K562 (cell line): ENCODE measurements at regions not wholly inside any gene's neighbourhood (a gene's known extent, or its start where the extent isn't known, plus 50 kb on each side); places are given as distances from the start of the nearest gene placed in this dataset.

Source experiments
- ARID2 ChIP-seq: fragments of 450-650 bp; IDR thresholded peaks from 2 replicates; pipeline ENCODE4 v1.6.1; 2017; ENCODE audit warnings: antibody characterized with exemption, mild to moderate bottlenecking
- NFIX ChIP-seq: fragments of 250-450 bp; sonication (Bioruptor Pico); IDR thresholded peaks from 2 replicates; pipeline ENCODE4 v1.4.0; 2020; ENCODE audit warnings: low read depth, mild to moderate bottlenecking, moderate library complexity
- PHF20 ChIP-seq: fragments of 450-650 bp; IDR thresholded peaks from 2 replicates; pipeline ENCODE4 v1.6.1; 2018; ENCODE audit not compliant: partially characterized antibody
- SMAD4 ChIP-seq: fragments of 250-450 bp; sonication (Bioruptor Pico); conservative IDR thresholded peaks from 2 replicates; pipeline ENCODE4 v1.8.0; 2021; ENCODE audit warnings: inconsistent platforms, mild to moderate bottlenecking, moderate library complexity
- USF1 ChIP-seq: sonication (generic); formaldehyde crosslinking; IDR thresholded peaks from 2 replicates; pipeline ENCODE4 v1.9.0; 2022; ENCODE audit warnings: mild to moderate bottlenecking, missing genetic modification reagents
- ZNF766 ChIP-seq: fragments of 200-800 bp; sonication (Bioruptor generic); conservative IDR thresholded peaks from 2 replicates; pipeline ENCODE4 v1.6.1; 2016; ENCODE audit warnings: missing genetic modification characterization, missing compliant biosample characterization
- TF ChIP-seq, protein P1 (sequence below): fragments of 200-600 bp; sonication (generic); IDR thresholded peaks from one replicate; pipeline ENCODE4 v1.6.1; 2012; ENCODE audit warnings: mild to moderate bottlenecking, low read depth, low read length, inconsistent platforms

DNA sequence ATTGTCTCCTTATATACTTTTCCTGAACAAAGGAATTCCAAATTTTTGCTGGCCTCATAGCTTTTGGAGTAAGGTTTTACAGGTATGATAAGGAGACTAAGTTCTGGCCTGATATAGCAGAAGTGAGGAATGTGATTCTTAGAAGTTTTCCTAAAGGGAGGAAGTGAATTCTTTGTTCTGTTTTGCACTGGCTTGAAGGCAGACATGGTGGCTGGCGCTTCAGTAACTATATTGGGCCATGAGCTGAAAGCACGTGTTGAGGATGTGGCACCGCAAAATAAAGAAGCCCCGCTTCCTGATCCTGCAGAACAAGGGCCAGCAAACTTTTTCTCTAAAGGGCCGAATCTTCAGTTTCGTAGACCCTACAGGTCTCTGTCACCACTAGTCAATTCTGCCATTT is 224.2 kb downstream of the SNX18 start (continued):
- TF ChIP-seq NFIX (CRISPR knock-in tag) (no peak), USF1 (CRISPR knock-in tag) (no peak), ZNF766 (CRISPR knock-in tag) (no peak), ARID2 (no peak), PHF20 (no peak), SMAD4 (CRISPR knock-in tag) (no peak)
- TF ChIP-seq, protein P1, sequence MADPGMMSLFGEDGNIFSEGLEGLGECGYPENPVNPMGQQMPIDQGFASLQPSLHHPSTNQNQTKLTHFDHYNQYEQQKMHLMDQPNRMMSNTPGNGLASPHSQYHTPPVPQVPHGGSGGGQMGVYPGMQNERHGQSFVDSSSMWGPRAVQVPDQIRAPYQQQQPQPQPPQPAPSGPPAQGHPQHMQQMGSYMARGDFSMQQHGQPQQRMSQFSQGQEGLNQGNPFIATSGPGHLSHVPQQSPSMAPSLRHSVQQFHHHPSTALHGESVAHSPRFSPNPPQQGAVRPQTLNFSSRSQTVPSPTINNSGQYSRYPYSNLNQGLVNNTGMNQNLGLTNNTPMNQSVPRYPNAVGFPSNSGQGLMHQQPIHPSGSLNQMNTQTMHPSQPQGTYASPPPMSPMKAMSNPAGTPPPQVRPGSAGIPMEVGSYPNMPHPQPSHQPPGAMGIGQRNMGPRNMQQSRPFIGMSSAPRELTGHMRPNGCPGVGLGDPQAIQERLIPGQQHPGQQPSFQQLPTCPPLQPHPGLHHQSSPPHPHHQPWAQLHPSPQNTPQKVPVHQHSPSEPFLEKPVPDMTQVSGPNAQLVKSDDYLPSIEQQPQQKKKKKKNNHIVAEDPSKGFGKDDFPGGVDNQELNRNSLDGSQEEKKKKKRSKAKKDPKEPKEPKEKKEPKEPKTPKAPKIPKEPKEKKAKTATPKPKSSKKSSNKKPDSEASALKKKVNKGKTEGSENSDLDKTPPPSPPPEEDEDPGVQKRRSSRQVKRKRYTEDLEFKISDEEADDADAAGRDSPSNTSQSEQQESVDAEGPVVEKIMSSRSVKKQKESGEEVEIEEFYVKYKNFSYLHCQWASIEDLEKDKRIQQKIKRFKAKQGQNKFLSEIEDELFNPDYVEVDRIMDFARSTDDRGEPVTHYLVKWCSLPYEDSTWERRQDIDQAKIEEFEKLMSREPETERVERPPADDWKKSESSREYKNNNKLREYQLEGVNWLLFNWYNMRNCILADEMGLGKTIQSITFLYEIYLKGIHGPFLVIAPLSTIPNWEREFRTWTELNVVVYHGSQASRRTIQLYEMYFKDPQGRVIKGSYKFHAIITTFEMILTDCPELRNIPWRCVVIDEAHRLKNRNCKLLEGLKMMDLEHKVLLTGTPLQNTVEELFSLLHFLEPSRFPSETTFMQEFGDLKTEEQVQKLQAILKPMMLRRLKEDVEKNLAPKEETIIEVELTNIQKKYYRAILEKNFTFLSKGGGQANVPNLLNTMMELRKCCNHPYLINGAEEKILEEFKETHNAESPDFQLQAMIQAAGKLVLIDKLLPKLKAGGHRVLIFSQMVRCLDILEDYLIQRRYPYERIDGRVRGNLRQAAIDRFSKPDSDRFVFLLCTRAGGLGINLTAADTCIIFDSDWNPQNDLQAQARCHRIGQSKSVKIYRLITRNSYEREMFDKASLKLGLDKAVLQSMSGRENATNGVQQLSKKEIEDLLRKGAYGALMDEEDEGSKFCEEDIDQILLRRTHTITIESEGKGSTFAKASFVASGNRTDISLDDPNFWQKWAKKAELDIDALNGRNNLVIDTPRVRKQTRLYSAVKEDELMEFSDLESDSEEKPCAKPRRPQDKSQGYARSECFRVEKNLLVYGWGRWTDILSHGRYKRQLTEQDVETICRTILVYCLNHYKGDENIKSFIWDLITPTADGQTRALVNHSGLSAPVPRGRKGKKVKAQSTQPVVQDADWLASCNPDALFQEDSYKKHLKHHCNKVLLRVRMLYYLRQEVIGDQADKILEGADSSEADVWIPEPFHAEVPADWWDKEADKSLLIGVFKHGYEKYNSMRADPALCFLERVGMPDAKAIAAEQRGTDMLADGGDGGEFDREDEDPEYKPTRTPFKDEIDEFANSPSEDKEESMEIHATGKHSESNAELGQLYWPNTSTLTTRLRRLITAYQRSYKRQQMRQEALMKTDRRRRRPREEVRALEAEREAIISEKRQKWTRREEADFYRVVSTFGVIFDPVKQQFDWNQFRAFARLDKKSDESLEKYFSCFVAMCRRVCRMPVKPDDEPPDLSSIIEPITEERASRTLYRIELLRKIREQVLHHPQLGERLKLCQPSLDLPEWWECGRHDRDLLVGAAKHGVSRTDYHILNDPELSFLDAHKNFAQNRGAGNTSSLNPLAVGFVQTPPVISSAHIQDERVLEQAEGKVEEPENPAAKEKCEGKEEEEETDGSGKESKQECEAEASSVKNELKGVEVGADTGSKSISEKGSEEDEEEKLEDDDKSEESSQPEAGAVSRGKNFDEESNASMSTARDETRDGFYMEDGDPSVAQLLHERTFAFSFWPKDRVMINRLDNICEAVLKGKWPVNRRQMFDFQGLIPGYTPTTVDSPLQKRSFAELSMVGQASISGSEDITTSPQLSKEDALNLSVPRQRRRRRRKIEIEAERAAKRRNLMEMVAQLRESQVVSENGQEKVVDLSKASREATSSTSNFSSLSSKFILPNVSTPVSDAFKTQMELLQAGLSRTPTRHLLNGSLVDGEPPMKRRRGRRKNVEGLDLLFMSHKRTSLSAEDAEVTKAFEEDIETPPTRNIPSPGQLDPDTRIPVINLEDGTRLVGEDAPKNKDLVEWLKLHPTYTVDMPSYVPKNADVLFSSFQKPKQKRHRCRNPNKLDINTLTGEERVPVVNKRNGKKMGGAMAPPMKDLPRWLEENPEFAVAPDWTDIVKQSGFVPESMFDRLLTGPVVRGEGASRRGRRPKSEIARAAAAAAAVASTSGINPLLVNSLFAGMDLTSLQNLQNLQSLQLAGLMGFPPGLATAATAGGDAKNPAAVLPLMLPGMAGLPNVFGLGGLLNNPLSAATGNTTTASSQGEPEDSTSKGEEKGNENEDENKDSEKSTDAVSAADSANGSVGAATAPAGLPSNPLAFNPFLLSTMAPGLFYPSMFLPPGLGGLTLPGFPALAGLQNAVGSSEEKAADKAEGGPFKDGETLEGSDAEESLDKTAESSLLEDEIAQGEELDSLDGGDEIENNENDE = no peak
